ENCODE measurements at regions not wholly inside any gene's neighbourhood (a gene's known extent, or its start where the extent isn't known, plus 50 kb on each side); places are given as distances from the start of the nearest gene placed in this dataset.

DNA sequence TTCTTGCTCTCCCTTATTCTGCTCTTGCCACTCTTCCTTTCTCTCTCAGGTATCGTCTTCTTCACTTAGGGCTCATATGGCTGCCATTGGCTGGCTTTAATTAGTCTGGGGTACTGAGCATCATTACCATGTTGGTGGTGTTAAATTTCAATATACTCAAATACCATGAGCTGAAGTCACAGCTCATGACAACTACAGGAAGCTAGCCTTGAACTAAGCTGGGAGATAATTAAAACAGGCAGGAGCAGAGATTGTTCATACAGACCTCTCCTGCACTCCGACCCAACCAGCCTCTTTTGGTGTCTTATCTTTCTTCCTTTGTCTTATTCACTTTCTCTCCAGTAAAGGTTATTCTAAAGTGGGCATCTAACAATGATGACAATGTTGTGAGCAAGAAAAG is 130.9 kb upstream of the BLID start:
- peak; percentile 24 for DNase-seq
- intact Hi-C loops (cut with micrococcal nuclease), result no loop called here
- H3K9me1 ChIP-seq (ENCODE audit: insufficient read depth, low read length), result no peaks in the 10 kb centered on the region
- in situ Hi-C loops (cut with MboI; ENCODE audit: low sequenced_read_pairs), result no loop called here
- H3K4me3 ChIP-seq (ENCODE audit: insufficient read depth, low read depth, low read length), result no peak overlapping the region
- WGBS, 2 experiments (ENCODE audit: extremely low coverage in 2 of 2, insufficient read length in 1 of 2), result no CpG with 5 or more reads among the region's 2 CpGs
- dilution Hi-C loops (cut with HindIII; ENCODE audit: low sequenced_read_pairs, unreplicated experiment), result no loop called here
- H2AK9ac ChIP-seq (replicated peaks; ENCODE audit: low read depth, low read length, poor library complexity), result no peak overlapping the region
- H3K9me3 ChIP-seq (ENCODE audit: control insufficient read depth, insufficient read depth, low read length), result no peaks in the 10 kb centered on the region; the same call in 1 of the 2 replicates
- no peak overlapping the region for H3K56ac ChIP-seq (ENCODE audit: extremely low read depth, insufficient read depth, low read length)
- H3K18ac ChIP-seq (ENCODE audit: low read depth, low read length), result peak overlapping the region; percentile 35; the same call in 1 of the 2 replicates
- H3K9ac ChIP-seq (ENCODE audit: low read depth, low read length), result no peak overlapping the region
- H4K91ac ChIP-seq (ENCODE audit: insufficient read depth, low read depth, low read length), result no peak overlapping the region
- peaks cover 20% of the 10 kb centered on the region for H3K36me3 ChIP-seq (ENCODE audit: control insufficient read depth, insufficient read depth, low read length)
- BruUV-seq (replicated peaks), result no TSS peak
- no peak overlapping the region for H2BK5ac ChIP-seq (ENCODE audit: low read depth, low read length, poor library complexity, severe bottlenecking)
- peaks cover 2% of the 10 kb centered on the region; the same call in 1 of the 2 replicates for H3K4me1 ChIP-seq (ENCODE audit: control insufficient read depth, insufficient read depth, low read length)
- no peak overlapping the region for H4K5ac ChIP-seq (ENCODE audit: low read depth, low read length)
- peak; percentile 67 for ATAC-seq (ENCODE audit: low read depth)
- H2BK20ac ChIP-seq (ENCODE audit: low read depth, low read length), result no peak overlapping the region
- CTCF ChIA-PET, result interaction anchor here (1.1 to 1.3 kb wide), 2 partner anchors 10 to 13 kb away, joined by 3 read pairs; no protein-coding TSS in a partner anchor
- H3K27ac ChIP-seq (ENCODE audit: insufficient read depth, low read length), result no peak overlapping the region
- no peak overlapping the region for H3K23ac ChIP-seq (ENCODE audit: low read depth, low read length)
- H3K14ac ChIP-seq (replicated peaks; ENCODE audit: low read depth, low read length), result no peak overlapping the region; the same call in 1 of the 2 replicates
- H4K8ac ChIP-seq (ENCODE audit: low read depth in 2 of 2, low read length in 2 of 2), result no peak overlapping the region
- H3K27me3 ChIP-seq (ENCODE audit: control insufficient read depth, insufficient read depth, low read length), result no peaks in the 10 kb centered on the region
- no peak overlapping the region for H3K4ac ChIP-seq (ENCODE audit: low read depth, low read length)
- H3K4me2 ChIP-seq (ENCODE audit: low read depth, low read length), result no peak overlapping the region
- H2BK120ac ChIP-seq (ENCODE audit: low read depth, low read length), result no peak overlapping the region
- no peak overlapping the region for H2AK5ac ChIP-seq (ENCODE audit: low read depth, low read length)
- no peaks in the 10 kb centered on the region for H3K79me1 ChIP-seq (ENCODE audit: low read depth in 1 of 2, low read length in 2 of 2)
- no peak overlapping the region for H2AFZ ChIP-seq (replicated peaks; ENCODE audit: low read length, poor library complexity)
- POLR2A ChIA-PET (ENCODE audit: unreplicated experiment), result no interaction called here
- H2BK15ac ChIP-seq (ENCODE audit: low read depth, low read length), result no peak overlapping the region
- TF ChIP-seq CHD1 (IDR thresholded peaks at IDR 0.05; ENCODE audit: low read depth, low read length) (no peak), POLR2A (IDR thresholded peaks at IDR 0.05; ENCODE audit: low read depth, low read length) (no peak), MAFK (IDR thresholded peaks at IDR 0.05; ENCODE audit: low read depth, low read length) (no peak), NFE2L2 (IDR thresholded peaks at IDR 0.05; ENCODE audit: low read depth, low read length) (no peak), CEBPB (IDR thresholded peaks at IDR 0.05; ENCODE audit: low read depth, low read length) (no peak), BHLHE40 (IDR thresholded peaks at IDR 0.05; ENCODE audit: low read depth, low read length) (no peak), SMC3 (IDR thresholded peaks at IDR 0.05; ENCODE audit: low read depth, low read length) (no peak), MXI1 (IDR thresholded peaks at IDR 0.05; ENCODE audit: borderline replicate concordance, low read depth, low read length) (no peak), RAD21 (IDR thresholded peaks at IDR 0.05; ENCODE audit: low read length) (no peak), RFX5 (IDR thresholded peaks at IDR 0.05; ENCODE audit: low read depth, low read length) (no peak)
- TF ChIP-seq, protein P1, sequence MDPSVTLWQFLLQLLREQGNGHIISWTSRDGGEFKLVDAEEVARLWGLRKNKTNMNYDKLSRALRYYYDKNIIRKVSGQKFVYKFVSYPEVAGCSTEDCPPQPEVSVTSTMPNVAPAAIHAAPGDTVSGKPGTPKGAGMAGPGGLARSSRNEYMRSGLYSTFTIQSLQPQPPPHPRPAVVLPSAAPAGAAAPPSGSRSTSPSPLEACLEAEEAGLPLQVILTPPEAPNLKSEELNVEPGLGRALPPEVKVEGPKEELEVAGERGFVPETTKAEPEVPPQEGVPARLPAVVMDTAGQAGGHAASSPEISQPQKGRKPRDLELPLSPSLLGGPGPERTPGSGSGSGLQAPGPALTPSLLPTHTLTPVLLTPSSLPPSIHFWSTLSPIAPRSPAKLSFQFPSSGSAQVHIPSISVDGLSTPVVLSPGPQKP (IDR thresholded peaks at IDR 0.05; ENCODE audit: borderline replicate concordance, low read depth, low read length), result no peak
- TF ChIP-seq, protein P2, sequence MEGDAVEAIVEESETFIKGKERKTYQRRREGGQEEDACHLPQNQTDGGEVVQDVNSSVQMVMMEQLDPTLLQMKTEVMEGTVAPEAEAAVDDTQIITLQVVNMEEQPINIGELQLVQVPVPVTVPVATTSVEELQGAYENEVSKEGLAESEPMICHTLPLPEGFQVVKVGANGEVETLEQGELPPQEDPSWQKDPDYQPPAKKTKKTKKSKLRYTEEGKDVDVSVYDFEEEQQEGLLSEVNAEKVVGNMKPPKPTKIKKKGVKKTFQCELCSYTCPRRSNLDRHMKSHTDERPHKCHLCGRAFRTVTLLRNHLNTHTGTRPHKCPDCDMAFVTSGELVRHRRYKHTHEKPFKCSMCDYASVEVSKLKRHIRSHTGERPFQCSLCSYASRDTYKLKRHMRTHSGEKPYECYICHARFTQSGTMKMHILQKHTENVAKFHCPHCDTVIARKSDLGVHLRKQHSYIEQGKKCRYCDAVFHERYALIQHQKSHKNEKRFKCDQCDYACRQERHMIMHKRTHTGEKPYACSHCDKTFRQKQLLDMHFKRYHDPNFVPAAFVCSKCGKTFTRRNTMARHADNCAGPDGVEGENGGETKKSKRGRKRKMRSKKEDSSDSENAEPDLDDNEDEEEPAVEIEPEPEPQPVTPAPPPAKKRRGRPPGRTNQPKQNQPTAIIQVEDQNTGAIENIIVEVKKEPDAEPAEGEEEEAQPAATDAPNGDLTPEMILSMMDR (conservative IDR thresholded peaks at IDR 0.05; ENCODE audit: low read depth, low read length), result no peak
- TF ChIP-seq, protein P3, sequence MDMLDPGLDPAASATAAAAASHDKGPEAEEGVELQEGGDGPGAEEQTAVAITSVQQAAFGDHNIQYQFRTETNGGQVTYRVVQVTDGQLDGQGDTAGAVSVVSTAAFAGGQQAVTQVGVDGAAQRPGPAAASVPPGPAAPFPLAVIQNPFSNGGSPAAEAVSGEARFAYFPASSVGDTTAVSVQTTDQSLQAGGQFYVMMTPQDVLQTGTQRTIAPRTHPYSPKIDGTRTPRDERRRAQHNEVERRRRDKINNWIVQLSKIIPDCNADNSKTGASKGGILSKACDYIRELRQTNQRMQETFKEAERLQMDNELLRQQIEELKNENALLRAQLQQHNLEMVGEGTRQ (IDR thresholded peaks at IDR 0.05; ENCODE audit: low read depth, low read length), result no peak
- H4K20me1 ChIP-seq (ENCODE audit: insufficient read depth, low read length), result no peaks in the 10 kb centered on the region
